Colonic mucosa (tissue), 4 donors: ENCODE measurements at regions not wholly inside any gene's neighbourhood (a gene's known extent, or its start where the extent isn't known, plus 50 kb on each side); places are given as distances from the start of the nearest gene placed in this dataset.

Source experiments
- DNase-seq: peaks from one replicate; pipeline ENCODE4 v3.0.0-alpha.2; 2020
- H3K27ac ChIP-seq: fragments of 200-600 bp; one replicate; pipeline ENCODE4 v1.8.0; 2021
- H3K27me3 ChIP-seq: fragments of 200-600 bp; one replicate; pipeline ENCODE4 v1.8.0; 2021
- H3K36me3 ChIP-seq: fragments of 200-600 bp; one replicate; pipeline ENCODE4 v1.8.0; 2021
- H3K4me1 ChIP-seq: fragments of 200-600 bp; one replicate; pipeline ENCODE4 v1.8.0; 2021; ENCODE audit warnings: mild to moderate bottlenecking
- H3K4me3 ChIP-seq: fragments of 200-600 bp; one replicate; pipeline ENCODE4 v1.8.0; 2021
- H3K9ac ChIP-seq, 2 donors: one replicate each; pipeline ENCODE4 v1.7.0; 2013; ENCODE audit warnings: control low read depth in 2 of 2, low read depth in 2 of 2, low read length in 2 of 2
- H3K9me3 ChIP-seq: fragments of 200-600 bp; one replicate; pipeline ENCODE4 v1.8.0; 2021
- CTCF ChIP-seq: fragments of 200-600 bp; IDR thresholded peaks from one replicate; pipeline ENCODE4 v1.8.0; 2022; ENCODE audit warnings: antibody characterized with exemption, mild to moderate bottlenecking
- intact Hi-C: fragments of 100-400 bp; cut with DNase I; formaldehyde crosslinking; loops from one replicate; pipeline ENCODE4 v1.14.1; 2022
- donor health status: healthy.
- donor health status: DM: no; HTN: no; CAD: no.
- donor health status: DM: no; HTN: no; CAD: no.

GRCh38 chr16:73147958-73148357 is 100.0 kb upstream of the ZFHX3 start:
- H3K9me3 ChIP-seq = no peaks in the 10 kb centered on the region

GRCh38 chr16:73145166-73145880 is 97.4 kb upstream of the ZFHX3 start:
- no peak for TF ChIP-seq CTCF
- Histone ChIP-seq H3K4me1 (no peaks in the 10 kb centered on the region), H3K27ac (no peak overlapping the region), H3K27me3 (no peaks in the 10 kb centered on the region), H3K9ac (no peak overlapping the region), H3K9me3 (no peaks in the 10 kb centered on the region), H3K36me3 (no peaks in the 10 kb centered on the region), H3K4me3 (no peak overlapping the region)
- no peak for DNase-seq
- intact Hi-C loops = no loop called here

More at GRCh38 chr16:73147958-73148357, 100.0 kb upstream of the ZFHX3 start:
- Histone ChIP-seq H3K27ac (no peak overlapping the region), H3K27me3 (no peaks in the 10 kb centered on the region), H3K4me3 (no peak overlapping the region), H3K4me1 (no peaks in the 10 kb centered on the region), H3K9ac (no peak overlapping the region), H3K36me3 (no peaks in the 10 kb centered on the region)
- intact Hi-C loops = no loop called here
- DNase-seq = no peak
- no peak for TF ChIP-seq CTCF

- Histone ChIP-seq H3K36me3 (no peaks in the 10 kb centered on the region), H3K9ac (peak overlapping the region in 1 of 2 donors; percentile 38), H3K4me3 (peak overlapping the region; percentile 7), H3K4me1 (no peaks in the 10 kb centered on the region), H3K27me3 (no peaks in the 10 kb centered on the region), H3K9me3 (no peaks in the 10 kb centered on the region), H3K27ac (no peak overlapping the region)
- DNase-seq = no peak
- intact Hi-C loops = no loop called here
- no peak for TF ChIP-seq CTCF
Observed at GRCh38 chr16:73143576-73144422, 95.9 kb upstream of the ZFHX3 start.

DNA sequence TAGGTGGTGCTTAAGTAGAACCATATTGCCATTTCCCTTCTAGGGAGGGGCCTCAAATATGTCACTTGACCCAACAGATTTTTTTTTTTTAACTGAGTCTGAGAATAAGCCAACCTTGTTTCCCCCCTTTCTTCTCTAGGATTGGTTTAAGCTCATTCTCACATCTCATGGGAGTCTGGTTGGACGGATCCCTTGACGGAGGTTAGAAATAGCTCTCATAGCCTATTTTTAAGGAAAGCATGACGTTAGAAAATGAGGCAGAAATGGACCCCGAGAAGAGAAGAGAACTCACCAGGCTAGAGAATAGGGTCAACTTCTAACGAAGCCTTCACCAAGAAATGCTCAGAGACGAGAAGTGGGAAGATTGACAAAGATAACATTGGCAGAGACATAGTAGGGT is 95.1 kb upstream of the ZFHX3 start:
- H3K9ac ChIP-seq = peak overlapping the region in 1 of 2 donors; percentile 7
- H3K27me3 ChIP-seq = no peaks in the 10 kb centered on the region
- no peak for DNase-seq
- no peaks in the 10 kb centered on the region for H3K36me3 ChIP-seq
- H3K27ac ChIP-seq = no peak overlapping the region
- H3K9me3 ChIP-seq = no peaks in the 10 kb centered on the region
- TF ChIP-seq CTCF = no peak
- no peaks in the 10 kb centered on the region for H3K4me1 ChIP-seq
- no peak overlapping the region for H3K4me3 ChIP-seq
- intact Hi-C loops = no loop called here

GRCh38 chr16:73142053-73142854 is 94.3 kb upstream of the ZFHX3 start:
- intact Hi-C loops = no loop called here
- H3K4me1 ChIP-seq = no peaks in the 10 kb centered on the region
- no peak overlapping the region for H3K9ac ChIP-seq
- H3K36me3 ChIP-seq = no peaks in the 10 kb centered on the region
- TF ChIP-seq CTCF = no peak
- no peak overlapping the region for H3K27ac ChIP-seq
- DNase-seq = no peak
- no peaks in the 10 kb centered on the region for H3K27me3 ChIP-seq
- H3K4me3 ChIP-seq = no peak overlapping the region
- H3K9me3 ChIP-seq = no peaks in the 10 kb centered on the region
